CD4-positive, alpha-beta T cell treated with Interleukin-2 at 100 ng/mL for 4 hours (primary cell): ENCODE measurements at regions not wholly inside any gene's neighbourhood (a gene's known extent, or its start where the extent isn't known, plus 50 kb on each side); places are given as distances from the start of the nearest gene placed in this dataset.
"Not testable (repeated sequence)": the region's sequence is repeated elsewhere in the genome, so short reads cannot be mapped to it uniquely, and the experiment has no call there.

Experiments
- DNase-seq: peaks from one replicate; pipeline ENCODE4 v3.0.0-alpha.2; 2020; ENCODE audit warnings: low spot score

- no peak for DNase-seq
Observed at GRCh38 chr2:146579147-146579930, 1265.5 kb upstream of the ACVR2A start.

- DNase-seq = no peak
Observed at GRCh38 chr2:146576339-146577111, 1268.3 kb upstream of the ACVR2A start.

- no peak for DNase-seq
Observed at GRCh38 chr2:146572598-146572997, 1272.2 kb upstream of the ACVR2A start.

- no peak for DNase-seq
Observed at GRCh38 chr2:146561996-146562395, 1282.8 kb upstream of the ACVR2A start.

GRCh38 chr2:146547236-146547635 lies 1297.6 kb upstream of the ACVR2A start:
- no peak for DNase-seq

- DNase-seq = no peak
Observed at GRCh38 chr2:146544701-146545100, 1300.1 kb upstream of the ACVR2A start.

- no peak for DNase-seq
Observed at GRCh38 chr2:146541896-146542295, 1302.9 kb upstream of the ACVR2A start.

- DNase-seq = no peak
Observed at GRCh38 chr2:146540271-146540932, 1304.4 kb upstream of the ACVR2A start.

GRCh38 chr2:146539739-146540138 lies 1305.1 kb upstream of the ACVR2A start:
- DNase-seq = not testable (repeated sequence)

- DNase-seq = no peak
Observed at GRCh38 chr2:146537477-146537876, 1307.4 kb upstream of the ACVR2A start.

- no peak for DNase-seq
Observed at GRCh38 chr2:146532509-146533147, 1312.2 kb upstream of the ACVR2A start.

- no peak for DNase-seq
Observed at GRCh38 chr2:146532009-146532408, 1312.8 kb upstream of the ACVR2A start.

- no peak for DNase-seq
Observed at GRCh38 chr2:146530886-146531285, 1313.9 kb upstream of the ACVR2A start.

GRCh38 chr2:146527166-146527565 lies 1317.7 kb upstream of the ACVR2A start:
- no peak for DNase-seq

- DNase-seq = no peak
Observed at GRCh38 chr2:146523196-146523595, 1321.6 kb upstream of the ACVR2A start.

GRCh38 chr2:146506851-146507250 lies 1338.0 kb upstream of the ACVR2A start:
- no peak for DNase-seq

GRCh38 chr2:146503366-146503765 lies 1341.5 kb upstream of the ACVR2A start:
- DNase-seq = no peak

GRCh38 chr2:146496248-146496647 lies 1348.6 kb upstream of the ACVR2A start:
- DNase-seq = no peak

- no peak for DNase-seq
Observed at GRCh38 chr2:146489386-146489785, 1355.4 kb upstream of the ACVR2A start.

GRCh38 chr2:146481629-146482028 lies 1363.2 kb upstream of the ACVR2A start:
- DNase-seq = no peak

GRCh38 chr2:146477383-146477782 lies 1367.4 kb upstream of the ACVR2A start:
- DNase-seq = no peak

- no peak for DNase-seq
Observed at GRCh38 chr2:146468578-146468977, 1376.3 kb upstream of the ACVR2A start.
